Activated T-cell treated with anti-CD3 and anti-CD28 coated beads, Interleukin-2, amount 50 U/mL, for 24 hours (primary cell): ENCODE measurements at regions not wholly inside any gene's neighbourhood (a gene's known extent, or its start where the extent isn't known, plus 50 kb on each side); places are given as distances from the start of the nearest gene placed in this dataset.
"Not testable (repeated sequence)": the region's sequence is repeated elsewhere in the genome, so short reads cannot be mapped to it uniquely, and the experiment has no call there.

ENCODE experiments used
- DNase-seq: peaks from one replicate; pipeline ENCODE4 v3.0.0-alpha.2; 2020
- H3K27ac Mint-ChIP-seq: 2 replicates; pipeline ENCODE4 v1.8.0; 2020; ENCODE audit warnings: mild to moderate bottlenecking, mixed read lengths
- H3K27me3 Mint-ChIP-seq: 2 replicates; pipeline ENCODE4 v1.8.0; 2020; ENCODE audit warnings: mixed read lengths
- H3K36me3 Mint-ChIP-seq: 2 replicates; pipeline ENCODE4 v1.8.0; 2020; ENCODE audit warnings: low read depth, mixed read lengths
- H3K4me1 Mint-ChIP-seq: 2 replicates; pipeline ENCODE4 v1.8.0; 2020; ENCODE audit warnings: low read depth, mixed read lengths
- H3K4me3 Mint-ChIP-seq: 2 replicates; pipeline ENCODE4 v1.8.0; 2020; ENCODE audit warnings: mild to moderate bottlenecking, moderate library complexity, mixed read lengths
- H3K9me3 Mint-ChIP-seq: 2 replicates; pipeline ENCODE4 v1.8.0; 2020; ENCODE audit warnings: mixed read lengths

- DNase-seq = no peak
- no peak overlapping the region for H3K4me3 Mint-ChIP-seq
- H3K27ac Mint-ChIP-seq = no peak overlapping the region
Observed at GRCh38 chr7:119929891-119930290, 343.1 kb upstream of the KCND2 start.

GRCh38 chr7:119931230-119931824 lies 341.6 kb upstream of the KCND2 start:
- Mint-ChIP-seq H3K27me3 (no peaks in the 10 kb centered on the region), H3K27ac (no peak overlapping the region)

More at GRCh38 chr7:119929891-119930290, 343.1 kb upstream of the KCND2 start:
- no peaks in the 10 kb centered on the region for H3K4me1 Mint-ChIP-seq
- H3K36me3 Mint-ChIP-seq = no peaks in the 10 kb centered on the region
- H3K27me3 Mint-ChIP-seq = no peaks in the 10 kb centered on the region
- peaks cover 13% of the 10 kb centered on the region for H3K9me3 Mint-ChIP-seq

GRCh38 chr7:119935418-119936025 lies 337.5 kb upstream of the KCND2 start:
- no peak for DNase-seq
- Mint-ChIP-seq H3K9me3 (peaks cover 4% of the 10 kb centered on the region), H3K4me1 (no peaks in the 10 kb centered on the region), H3K36me3 (no peaks in the 10 kb centered on the region), H3K27ac (no peak overlapping the region), H3K4me3 (no peak overlapping the region), H3K27me3 (no peaks in the 10 kb centered on the region)

More at GRCh38 chr7:119931230-119931824, 341.6 kb upstream of the KCND2 start:
- DNase-seq = no peak
- no peaks in the 10 kb centered on the region for H3K4me1 Mint-ChIP-seq
- H3K36me3 Mint-ChIP-seq = no peaks in the 10 kb centered on the region
- H3K4me3 Mint-ChIP-seq = no peak overlapping the region
- H3K9me3 Mint-ChIP-seq = peaks cover 12% of the 10 kb centered on the region

GRCh38 chr7:119936836-119937235 lies 336.1 kb upstream of the KCND2 start:
- no peaks in the 10 kb centered on the region for H3K27me3 Mint-ChIP-seq
- no peak for DNase-seq
- no peak overlapping the region for H3K27ac Mint-ChIP-seq
- H3K36me3 Mint-ChIP-seq = no peaks in the 10 kb centered on the region
- no peaks in the 10 kb centered on the region for H3K4me1 Mint-ChIP-seq
- H3K9me3 Mint-ChIP-seq = peaks cover 2% of the 10 kb centered on the region
- no peak overlapping the region for H3K4me3 Mint-ChIP-seq

GRCh38 chr7:119937745-119938144 lies 335.2 kb upstream of the KCND2 start:
- Mint-ChIP-seq H3K4me1 (no peaks in the 10 kb centered on the region), H3K4me3 (no peak overlapping the region), H3K27ac (no peak overlapping the region), H3K27me3 (no peaks in the 10 kb centered on the region), H3K36me3 (no peaks in the 10 kb centered on the region), H3K9me3 (peaks cover 2% of the 10 kb centered on the region)
- DNase-seq = no peak

GRCh38 chr7:119943942-119944600 lies 328.9 kb upstream of the KCND2 start:
- no peak overlapping the region for H3K4me3 Mint-ChIP-seq
- peaks cover 2% of the 10 kb centered on the region for H3K9me3 Mint-ChIP-seq
- H3K27ac Mint-ChIP-seq = no peak overlapping the region
- no peak for DNase-seq
- H3K36me3 Mint-ChIP-seq = no peaks in the 10 kb centered on the region
- H3K27me3 Mint-ChIP-seq = no peaks in the 10 kb centered on the region
- no peaks in the 10 kb centered on the region for H3K4me1 Mint-ChIP-seq

GRCh38 chr7:119944601-119944972 lies 328.4 kb upstream of the KCND2 start:
- Mint-ChIP-seq H3K4me3 (no peak overlapping the region), H3K9me3 (peaks cover 3% of the 10 kb centered on the region), H3K27me3 (no peaks in the 10 kb centered on the region), H3K36me3 (no peaks in the 10 kb centered on the region), H3K4me1 (no peaks in the 10 kb centered on the region), H3K27ac (no peak overlapping the region)
- DNase-seq = no peak

GRCh38 chr7:119945822-119946221 lies 327.2 kb upstream of the KCND2 start:
- Mint-ChIP-seq H3K27me3 (no peaks in the 10 kb centered on the region), H3K4me1 (no peaks in the 10 kb centered on the region), H3K9me3 (peaks cover 8% of the 10 kb centered on the region), H3K4me3 (no peak overlapping the region), H3K27ac (no peak overlapping the region), H3K36me3 (no peaks in the 10 kb centered on the region)
- DNase-seq = no peak

GRCh38 chr7:119949053-119949452 lies 323.9 kb upstream of the KCND2 start:
- H3K9me3 Mint-ChIP-seq = peaks cover 8% of the 10 kb centered on the region
- DNase-seq = no peak
- H3K27me3 Mint-ChIP-seq = no peaks in the 10 kb centered on the region
- no peak overlapping the region for H3K27ac Mint-ChIP-seq
- no peaks in the 10 kb centered on the region for H3K36me3 Mint-ChIP-seq
- H3K4me3 Mint-ChIP-seq = no peak overlapping the region
- H3K4me1 Mint-ChIP-seq = no peaks in the 10 kb centered on the region

GRCh38 chr7:119950390-119951041 lies 322.5 kb upstream of the KCND2 start:
- not testable (repeated sequence) for H3K9me3 Mint-ChIP-seq, DNase-seq, H3K27ac Mint-ChIP-seq, H3K27me3 Mint-ChIP-seq, H3K36me3 Mint-ChIP-seq, H3K4me3 Mint-ChIP-seq, H3K4me1 Mint-ChIP-seq

GRCh38 chr7:119951614-119952013 lies 321.4 kb upstream of the KCND2 start:
- not testable (repeated sequence) for H3K27me3 Mint-ChIP-seq, H3K36me3 Mint-ChIP-seq, H3K4me1 Mint-ChIP-seq, DNase-seq, H3K4me3 Mint-ChIP-seq, H3K27ac Mint-ChIP-seq, H3K9me3 Mint-ChIP-seq

GRCh38 chr7:119957335-119957734 lies 315.6 kb upstream of the KCND2 start:
- H3K27me3 Mint-ChIP-seq = no peaks in the 10 kb centered on the region
- H3K36me3 Mint-ChIP-seq = no peaks in the 10 kb centered on the region
- no peak overlapping the region for H3K27ac Mint-ChIP-seq
- no peak overlapping the region for H3K4me3 Mint-ChIP-seq
- DNase-seq = no peak
- peaks cover 5% of the 10 kb centered on the region for H3K9me3 Mint-ChIP-seq
- no peaks in the 10 kb centered on the region for H3K4me1 Mint-ChIP-seq

GRCh38 chr7:119959811-119960210 lies 313.2 kb upstream of the KCND2 start:
- no peak overlapping the region for H3K27ac Mint-ChIP-seq
- H3K27me3 Mint-ChIP-seq = no peaks in the 10 kb centered on the region
- H3K9me3 Mint-ChIP-seq = peaks cover 5% of the 10 kb centered on the region
- H3K4me1 Mint-ChIP-seq = no peaks in the 10 kb centered on the region
- H3K4me3 Mint-ChIP-seq = no peak overlapping the region
- H3K36me3 Mint-ChIP-seq = no peaks in the 10 kb centered on the region
- DNase-seq = no peak

- H3K4me3 Mint-ChIP-seq = no peak overlapping the region
- H3K4me1 Mint-ChIP-seq = no peaks in the 10 kb centered on the region
- no peak overlapping the region for H3K27ac Mint-ChIP-seq
- H3K27me3 Mint-ChIP-seq = no peaks in the 10 kb centered on the region
- peaks cover 4% of the 10 kb centered on the region for H3K9me3 Mint-ChIP-seq
- no peak for DNase-seq
- H3K36me3 Mint-ChIP-seq = no peaks in the 10 kb centered on the region
Observed at GRCh38 chr7:119963654-119964053, 309.3 kb upstream of the KCND2 start.

- H3K27ac Mint-ChIP-seq = no peak overlapping the region
- no peaks in the 10 kb centered on the region for H3K27me3 Mint-ChIP-seq
- H3K9me3 Mint-ChIP-seq = peaks cover under 1% of the 10 kb centered on the region
- H3K4me1 Mint-ChIP-seq = no peaks in the 10 kb centered on the region
- DNase-seq = no peak
- H3K36me3 Mint-ChIP-seq = no peaks in the 10 kb centered on the region
- no peak overlapping the region for H3K4me3 Mint-ChIP-seq
Observed at GRCh38 chr7:119964065-119964464, 308.9 kb upstream of the KCND2 start.
